DOHH2 (cell line): ENCODE measurements at regions not wholly inside any gene's neighbourhood (a gene's known extent, or its start where the extent isn't known, plus 50 kb on each side); places are given as distances from the start of the nearest gene placed in this dataset.

ENCODE experiments used
- H3F3A ChIP-seq: fragments of 200-600 bp; sonication (generic), shearing (Covaris generic); 2 replicates; pipeline ENCODE4 v1.6.0; 2016; ENCODE audit warnings: antibody characterized with exemption, mild to moderate bottlenecking; ENCODE audit not compliant: control insufficient read depth, insufficient read depth
- H3K27ac ChIP-seq: fragments of 200-600 bp; sonication (generic); 2 replicates; pipeline ENCODE4 v1.5.1; 2014; ENCODE audit warnings: low read depth, mild to moderate bottlenecking, low read length, moderate library complexity
- H3K27me3 ChIP-seq: fragments of 200-600 bp; sonication (generic); 2 replicates; pipeline ENCODE4 v1.6.1; 2014; ENCODE audit warnings: mild to moderate bottlenecking, low read length, mixed read lengths; ENCODE audit not compliant: control insufficient read depth
- H3K36me3 ChIP-seq: fragments of 200-600 bp; sonication (generic); 2 replicates; pipeline ENCODE4 v1.6.1; 2014; ENCODE audit warnings: mild to moderate bottlenecking, low read length, moderate library complexity, mixed read lengths; ENCODE audit not compliant: control insufficient read depth
- H3K4me1 ChIP-seq: fragments of 200-600 bp; sonication (generic); 2 replicates; pipeline ENCODE4 v1.6.1; 2014; ENCODE audit warnings: mild to moderate bottlenecking, low read length, mixed read lengths; ENCODE audit not compliant: control insufficient read depth
- H3K4me2 ChIP-seq: fragments of 200-600 bp; sonication (generic); 2 replicates; pipeline ENCODE4 v1.6.0; 2014; ENCODE audit warnings: mild to moderate bottlenecking, low read length, moderate library complexity
- H3K4me3 ChIP-seq: fragments of 200-600 bp; sonication (generic); 2 replicates; pipeline ENCODE4 v1.5.1; 2014; ENCODE audit warnings: mild to moderate bottlenecking, low read length, mixed read lengths
- H3K79me2 ChIP-seq: fragments of 200-600 bp; sonication (generic); 2 replicates; pipeline ENCODE4 v1.6.1; 2014; ENCODE audit warnings: mild to moderate bottlenecking, low read length, mixed read lengths; ENCODE audit not compliant: control insufficient read depth
- H3K9me2 ChIP-seq: fragments of 200-600 bp; sonication (generic); replicated peaks from 2 replicates; pipeline ENCODE4 v1.6.1; 2014; ENCODE audit warnings: mild to moderate bottlenecking, low read length, mixed read lengths; ENCODE audit not compliant: control insufficient read depth
- H3K9me3 ChIP-seq: fragments of 200-600 bp; sonication (generic); 2 replicates; pipeline ENCODE4 v1.6.1; 2014; ENCODE audit warnings: antibody characterized with exemption, low read length, mixed read lengths; ENCODE audit not compliant: control insufficient read depth, insufficient read depth
- H4K20me1 ChIP-seq: fragments of 200-600 bp; sonication (generic); 2 replicates; pipeline ENCODE4 v1.6.0; 2014; ENCODE audit warnings: low read depth, mild to moderate bottlenecking, antibody characterized with exemption, low read length, moderate library complexity; ENCODE audit not compliant: control insufficient read depth, insufficient read depth
- CTCF ChIP-seq: fragments of 200-600 bp; sonication (generic); IDR thresholded peaks from one replicate; pipeline ENCODE4 v1.5.1; 2014; ENCODE audit warnings: antibody characterized with exemption, mild to moderate bottlenecking, low read depth, low read length; ENCODE audit not compliant: poor library complexity, severe bottlenecking
- EZH2phosphoT487 ChIP-seq: fragments of 200-600 bp; sonication (generic); IDR thresholded peaks from 2 replicates; pipeline ENCODE4 v1.6.1; 2017; ENCODE audit warnings: borderline replicate concordance, mild to moderate bottlenecking, antibody characterized with exemption, low read length, moderate library complexity, mixed read lengths

GRCh38 chr3:71868876-71869275 lies 83.9 kb upstream of the PROK2 start:
- no peak overlapping the region for H3K4me3 ChIP-seq
- no peaks in the 10 kb centered on the region for H3K79me2 ChIP-seq
- H3K27ac ChIP-seq: no peak overlapping the region
- TF ChIP-seq CTCF: no peak
- TF ChIP-seq EZH2phosphoT487: no peak
- H3K4me1 ChIP-seq: no peaks in the 10 kb centered on the region
- no peaks in the 10 kb centered on the region for H3F3A ChIP-seq
- H3K4me2 ChIP-seq: no peak overlapping the region
- no peaks in the 10 kb centered on the region for H4K20me1 ChIP-seq
- no peaks in the 10 kb centered on the region for H3K9me2 ChIP-seq
- H3K9me3 ChIP-seq: no peaks in the 10 kb centered on the region
- H3K27me3 ChIP-seq: peaks cover 51% of the 10 kb centered on the region
- H3K36me3 ChIP-seq: no peaks in the 10 kb centered on the region

- no peak for TF ChIP-seq EZH2phosphoT487
- TF ChIP-seq CTCF: no peak
- Histone ChIP-seq H3K79me2 (no peaks in the 10 kb centered on the region), H3K9me3 (peaks cover 6% of the 10 kb centered on the region; the same call in 1 of the 2 replicates), H3K9me2 (no peaks in the 10 kb centered on the region), H3K27ac (no peak overlapping the region), H3F3A (no peaks in the 10 kb centered on the region), H3K4me1 (no peaks in the 10 kb centered on the region), H3K27me3 (peaks cover 41% of the 10 kb centered on the region), H4K20me1 (no peaks in the 10 kb centered on the region), H3K4me2 (no peak overlapping the region), H3K36me3 (no peaks in the 10 kb centered on the region), H3K4me3 (no peak overlapping the region)
These were observed 80.8 kb upstream of the PROK2 start for GRCh38 chr3:71865727-71866126.

GRCh38 chr3:71863563-71864190 lies 78.7 kb upstream of the PROK2 start:
- Histone ChIP-seq H3F3A (no peaks in the 10 kb centered on the region), H3K9me2 (no peaks in the 10 kb centered on the region), H3K79me2 (no peaks in the 10 kb centered on the region), H3K4me3 (no peak overlapping the region), H3K9me3 (peaks cover 6% of the 10 kb centered on the region; the same call in 1 of the 2 replicates), H4K20me1 (no peaks in the 10 kb centered on the region), H3K4me1 (no peaks in the 10 kb centered on the region), H3K36me3 (no peaks in the 10 kb centered on the region), H3K27ac (no peak overlapping the region), H3K27me3 (peaks cover 32% of the 10 kb centered on the region), H3K4me2 (no peak overlapping the region)
- no peak for TF ChIP-seq CTCF
- TF ChIP-seq EZH2phosphoT487: no peak
